Vagina (tissue), 2 donors: ENCODE measurements at regions not wholly inside any gene's neighbourhood (a gene's known extent, or its start where the extent isn't known, plus 50 kb on each side); places are given as distances from the start of the nearest gene placed in this dataset.

Source experiments
- POLR2A ChIP-seq, 2 donors: fragments of 450-650 bp; IDR thresholded peaks; one replicate each; pipeline ENCODE4 v1.6.1; 2017; ENCODE audit warnings: antibody characterized with exemption in 2 of 2, mild to moderate bottlenecking in 2 of 2, moderate library complexity in 2 of 2
- POLR2AphosphoS5 ChIP-seq, 2 donors: sonication (generic); formaldehyde crosslinking; IDR thresholded peaks; one replicate each; pipeline ENCODE4 v1.9.0; 2017; ENCODE audit warnings: antibody characterized with exemption in 2 of 2, mild to moderate bottlenecking in 2 of 2, low read depth in 1 of 2; ENCODE audit not compliant: insufficient read depth in 1 of 2
- TF ChIP-seq, protein P1 (sequence below), 3 experiments: fragments of 450-650 bp in 2 of 3; fragments of 200-600 bp in 1 of 3; sonication (generic) in 1 of 3; IDR thresholded peaks; one replicate each; pipeline ENCODE4 v1.5.1; 2017 to 2019; ENCODE audit warnings: antibody characterized with exemption in 3 of 3, mild to moderate bottlenecking in 2 of 3, moderate library complexity in 2 of 3

DNA sequence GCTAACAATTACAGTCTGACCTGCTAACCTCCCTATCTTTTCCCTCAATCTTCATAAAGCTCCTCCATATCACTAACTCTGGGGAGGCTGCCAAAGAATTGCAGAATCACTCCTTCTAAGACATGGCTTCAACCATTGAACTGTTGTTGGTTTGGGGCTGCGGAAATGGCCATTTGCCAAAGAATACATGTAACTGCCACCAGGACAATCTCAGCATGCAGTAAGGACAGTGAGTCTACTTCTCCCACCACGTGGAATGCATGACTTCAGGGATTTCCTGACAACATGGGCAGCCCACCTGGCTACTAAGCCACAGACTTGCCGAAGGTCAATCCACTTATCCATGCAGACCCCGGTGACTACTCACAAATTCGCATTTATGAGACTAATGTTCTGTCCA, 104.3 kb upstream of the NUDT7 start:
- TF ChIP-seq, protein P1, sequence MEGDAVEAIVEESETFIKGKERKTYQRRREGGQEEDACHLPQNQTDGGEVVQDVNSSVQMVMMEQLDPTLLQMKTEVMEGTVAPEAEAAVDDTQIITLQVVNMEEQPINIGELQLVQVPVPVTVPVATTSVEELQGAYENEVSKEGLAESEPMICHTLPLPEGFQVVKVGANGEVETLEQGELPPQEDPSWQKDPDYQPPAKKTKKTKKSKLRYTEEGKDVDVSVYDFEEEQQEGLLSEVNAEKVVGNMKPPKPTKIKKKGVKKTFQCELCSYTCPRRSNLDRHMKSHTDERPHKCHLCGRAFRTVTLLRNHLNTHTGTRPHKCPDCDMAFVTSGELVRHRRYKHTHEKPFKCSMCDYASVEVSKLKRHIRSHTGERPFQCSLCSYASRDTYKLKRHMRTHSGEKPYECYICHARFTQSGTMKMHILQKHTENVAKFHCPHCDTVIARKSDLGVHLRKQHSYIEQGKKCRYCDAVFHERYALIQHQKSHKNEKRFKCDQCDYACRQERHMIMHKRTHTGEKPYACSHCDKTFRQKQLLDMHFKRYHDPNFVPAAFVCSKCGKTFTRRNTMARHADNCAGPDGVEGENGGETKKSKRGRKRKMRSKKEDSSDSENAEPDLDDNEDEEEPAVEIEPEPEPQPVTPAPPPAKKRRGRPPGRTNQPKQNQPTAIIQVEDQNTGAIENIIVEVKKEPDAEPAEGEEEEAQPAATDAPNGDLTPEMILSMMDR (IDR thresholded peaks at IDR 0.05), result no peak
- no peak for TF ChIP-seq POLR2A (IDR thresholded peaks at IDR 0.05)
- TF ChIP-seq POLR2AphosphoS5 (IDR thresholded peaks at IDR 0.05; ENCODE audit: insufficient read depth in 1 of 2, low read depth in 1 of 2), result no peak
